Ascending aorta (tissue), 2 donors: ENCODE measurements at regions not wholly inside any gene's neighbourhood (a gene's known extent, or its start where the extent isn't known, plus 50 kb on each side); places are given as distances from the start of the nearest gene placed in this dataset.

Source experiments
- DNase-seq, 2 donors: peaks; one replicate each; pipeline ENCODE4 v3.0.0-alpha.2; 2019; ENCODE audit warnings: low spot score in 2 of 2
- H3K27ac ChIP-seq, 2 donors: fragments of 200-600 bp; sonication (generic); one replicate each; pipeline ENCODE4 v1.5.1; 2016 to 2017; ENCODE audit warnings: mild to moderate bottlenecking in 1 of 2
- H3K27me3 ChIP-seq: fragments of 200-600 bp; sonication (generic); one replicate; pipeline ENCODE4 v1.5.1; 2017
- H3K36me3 ChIP-seq, 2 donors: fragments of 200-600 bp; sonication (generic); one replicate each; pipeline ENCODE4 v1.5.1; 2016
- H3K4me1 ChIP-seq, 2 donors: fragments of 200-600 bp; sonication (generic); one replicate each; pipeline ENCODE4 v1.5.1; 2016 to 2017; ENCODE audit warnings: mild to moderate bottlenecking in 1 of 2
- H3K4me3 ChIP-seq, 2 donors: fragments of 200-600 bp; sonication (generic); one replicate each; pipeline ENCODE4 v1.5.1; 2016 to 2017; ENCODE audit warnings: mild to moderate bottlenecking in 1 of 2
- H3K9me3 ChIP-seq, 2 donors: fragments of 200-600 bp; sonication (generic); one replicate each; pipeline ENCODE4 v1.5.1; 2016
- intact Hi-C: fragments of 100-400 bp; cut with DNase I; formaldehyde crosslinking; loops from one replicate; pipeline ENCODE4 v1.15.1; 2023
- TF ChIP-seq, protein P1 (sequence below), 3 experiments: fragments of 200-600 bp in 2 of 3; fragments of 450-650 bp in 1 of 3; sonication (generic) in 2 of 3; IDR thresholded peaks; one replicate each; pipeline ENCODE4 v1.5.1; 2016 to 2019; ENCODE audit warnings: antibody characterized with exemption in 3 of 3, mild to moderate bottlenecking in 1 of 3, moderate library complexity in 1 of 3

DNA sequence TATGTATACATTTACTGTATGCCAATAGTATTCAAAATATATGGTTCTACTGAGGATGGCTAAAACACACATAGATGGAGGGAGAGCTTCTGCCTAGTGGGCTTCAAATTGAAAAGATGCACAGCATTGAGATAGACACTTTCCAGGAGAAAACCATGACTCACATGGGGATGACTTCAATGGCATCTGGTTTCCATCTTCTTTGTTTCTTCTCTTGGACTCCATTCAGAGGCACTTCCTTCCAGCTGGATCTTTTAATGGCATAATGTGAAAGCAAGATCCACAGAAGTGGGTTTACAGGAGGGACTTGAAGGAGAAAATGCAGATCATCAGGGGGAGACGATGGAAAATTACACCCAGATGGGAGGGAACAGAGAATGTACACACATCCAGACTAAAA is 84.9 kb downstream of the ZNF365 start:
- Histone ChIP-seq H3K4me1 (no peaks in the 10 kb centered on the region), H3K27ac (no peak overlapping the region), H3K27me3 (no peaks in the 10 kb centered on the region), H3K36me3 (no peaks in the 10 kb centered on the region), H3K4me3 (no peak overlapping the region), H3K9me3 (no peaks in the 10 kb centered on the region)
- DNase-seq, result no peak
- TF ChIP-seq, protein P1, sequence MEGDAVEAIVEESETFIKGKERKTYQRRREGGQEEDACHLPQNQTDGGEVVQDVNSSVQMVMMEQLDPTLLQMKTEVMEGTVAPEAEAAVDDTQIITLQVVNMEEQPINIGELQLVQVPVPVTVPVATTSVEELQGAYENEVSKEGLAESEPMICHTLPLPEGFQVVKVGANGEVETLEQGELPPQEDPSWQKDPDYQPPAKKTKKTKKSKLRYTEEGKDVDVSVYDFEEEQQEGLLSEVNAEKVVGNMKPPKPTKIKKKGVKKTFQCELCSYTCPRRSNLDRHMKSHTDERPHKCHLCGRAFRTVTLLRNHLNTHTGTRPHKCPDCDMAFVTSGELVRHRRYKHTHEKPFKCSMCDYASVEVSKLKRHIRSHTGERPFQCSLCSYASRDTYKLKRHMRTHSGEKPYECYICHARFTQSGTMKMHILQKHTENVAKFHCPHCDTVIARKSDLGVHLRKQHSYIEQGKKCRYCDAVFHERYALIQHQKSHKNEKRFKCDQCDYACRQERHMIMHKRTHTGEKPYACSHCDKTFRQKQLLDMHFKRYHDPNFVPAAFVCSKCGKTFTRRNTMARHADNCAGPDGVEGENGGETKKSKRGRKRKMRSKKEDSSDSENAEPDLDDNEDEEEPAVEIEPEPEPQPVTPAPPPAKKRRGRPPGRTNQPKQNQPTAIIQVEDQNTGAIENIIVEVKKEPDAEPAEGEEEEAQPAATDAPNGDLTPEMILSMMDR (IDR thresholded peaks at IDR 0.05), result no peak
- intact Hi-C loops, result no loop called here

DNA sequence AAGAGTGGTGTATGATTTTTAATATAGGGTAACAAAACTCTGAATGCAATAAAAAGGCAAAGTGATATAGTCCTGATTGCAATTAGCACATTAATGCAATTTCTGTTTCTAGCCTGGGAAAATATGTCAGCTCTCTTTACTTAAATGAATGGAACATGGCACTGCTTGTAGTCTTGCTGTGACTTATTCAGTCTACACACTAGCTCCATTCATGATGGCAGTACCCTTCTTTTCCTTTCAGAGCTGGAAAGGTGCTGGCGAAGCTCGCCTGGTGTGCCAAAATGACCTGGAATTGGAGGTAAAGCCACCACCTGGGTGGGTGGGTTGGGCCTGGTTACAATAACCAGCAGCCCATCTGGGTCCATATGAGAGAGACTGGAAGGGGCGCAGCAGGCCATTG is 85.3 kb downstream of the ZNF365 start:
- H3K36me3 ChIP-seq, result no peaks in the 10 kb centered on the region
- H3K4me3 ChIP-seq, result no peak overlapping the region
- no peak for DNase-seq
- intact Hi-C loops, result no loop called here
- H3K27ac ChIP-seq, result no peak overlapping the region
- no peaks in the 10 kb centered on the region for H3K27me3 ChIP-seq
- TF ChIP-seq, protein P1 (IDR thresholded peaks at IDR 0.05), result no peak
- no peaks in the 10 kb centered on the region for H3K4me1 ChIP-seq
- H3K9me3 ChIP-seq, result no peaks in the 10 kb centered on the region

DNA sequence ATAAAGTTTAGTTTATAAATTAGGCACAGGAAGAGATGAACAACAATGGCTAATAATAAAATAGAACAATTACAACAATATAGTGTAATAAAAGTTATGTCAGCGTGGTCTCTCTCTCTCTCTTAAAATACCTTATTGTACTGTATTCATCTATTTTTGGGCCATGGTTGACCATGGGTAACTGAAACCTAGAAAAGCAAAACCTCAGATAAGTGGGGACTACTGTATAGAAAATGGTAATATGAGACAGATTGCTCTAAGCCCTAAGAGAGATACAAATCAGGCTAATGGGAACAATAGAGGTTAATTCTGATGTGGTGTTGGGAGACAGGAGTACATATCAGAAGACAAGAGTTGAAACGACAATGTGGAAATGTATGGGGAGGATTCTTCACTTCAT is 86.2 kb downstream of the ZNF365 start:
- H3K4me3 ChIP-seq, result no peak overlapping the region
- no peaks in the 10 kb centered on the region for H3K4me1 ChIP-seq
- no peaks in the 10 kb centered on the region for H3K36me3 ChIP-seq
- no peak overlapping the region for H3K27ac ChIP-seq
- H3K9me3 ChIP-seq, result peaks cover 0 to 3% of the 10 kb centered on the region in 2 donors
- DNase-seq, result no peak
- TF ChIP-seq, protein P1 (IDR thresholded peaks at IDR 0.05), result no peak
- no peaks in the 10 kb centered on the region for H3K27me3 ChIP-seq
- intact Hi-C loops, result no loop called here

DNA sequence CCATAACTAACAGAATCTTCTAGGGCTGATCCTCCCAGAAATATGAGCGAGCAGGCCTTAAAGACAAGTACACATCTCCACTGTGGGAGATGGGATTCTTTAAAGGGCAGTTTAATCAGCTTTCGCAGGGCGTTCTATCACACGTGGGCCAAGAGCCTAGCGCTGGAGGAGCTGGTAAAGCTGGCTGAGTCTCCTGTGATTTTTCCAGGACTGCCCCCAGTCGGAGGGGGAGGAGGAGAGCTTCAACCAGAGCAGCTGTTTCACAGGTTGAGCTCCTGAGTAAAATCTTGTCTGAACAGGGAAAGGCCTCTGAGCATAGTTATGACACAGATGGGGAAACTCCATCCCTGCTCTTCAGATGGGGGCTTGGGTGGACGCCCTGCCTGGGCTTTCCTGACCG is 87.0 kb downstream of the ZNF365 start:
- Histone ChIP-seq H3K4me1 (no peaks in the 10 kb centered on the region), H3K4me3 (no peak overlapping the region), H3K9me3 (peaks cover 0 to 3% of the 10 kb centered on the region in 2 donors), H3K27me3 (no peaks in the 10 kb centered on the region), H3K27ac (no peak overlapping the region), H3K36me3 (no peaks in the 10 kb centered on the region)
- no peak for DNase-seq
- intact Hi-C loops, result no loop called here
- TF ChIP-seq, protein P1 (IDR thresholded peaks at IDR 0.05), result no peak

DNA sequence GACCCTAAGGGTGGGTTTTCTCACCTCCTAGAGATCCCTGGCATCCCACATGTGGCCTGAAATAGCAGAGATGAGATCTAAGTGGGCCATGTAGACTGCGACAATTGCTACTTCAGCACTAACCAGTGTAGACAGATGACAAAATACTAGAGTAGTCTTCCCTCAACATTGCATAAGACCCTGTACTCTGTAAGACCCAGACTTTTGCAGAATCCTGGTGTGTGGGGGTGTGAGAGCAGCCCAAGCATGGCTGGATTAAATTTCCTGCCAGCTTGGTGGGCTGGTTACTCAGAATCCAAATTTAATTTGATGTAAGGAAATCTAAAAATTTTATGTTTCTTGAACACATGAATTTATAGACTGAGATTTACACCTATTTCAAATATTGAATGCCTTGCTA is 88.3 kb downstream of the ZNF365 start:
- no peaks in the 10 kb centered on the region for H3K27me3 ChIP-seq
- no peak overlapping the region for H3K27ac ChIP-seq
- no peak for DNase-seq
- TF ChIP-seq, protein P1 (IDR thresholded peaks at IDR 0.05), result no peak
- H3K4me3 ChIP-seq, result no peak overlapping the region
- no peaks in the 10 kb centered on the region for H3K36me3 ChIP-seq
- peaks cover 0 to 3% of the 10 kb centered on the region in 2 donors for H3K9me3 ChIP-seq
- intact Hi-C loops, result no loop called here
- H3K4me1 ChIP-seq, result no peaks in the 10 kb centered on the region

DNA sequence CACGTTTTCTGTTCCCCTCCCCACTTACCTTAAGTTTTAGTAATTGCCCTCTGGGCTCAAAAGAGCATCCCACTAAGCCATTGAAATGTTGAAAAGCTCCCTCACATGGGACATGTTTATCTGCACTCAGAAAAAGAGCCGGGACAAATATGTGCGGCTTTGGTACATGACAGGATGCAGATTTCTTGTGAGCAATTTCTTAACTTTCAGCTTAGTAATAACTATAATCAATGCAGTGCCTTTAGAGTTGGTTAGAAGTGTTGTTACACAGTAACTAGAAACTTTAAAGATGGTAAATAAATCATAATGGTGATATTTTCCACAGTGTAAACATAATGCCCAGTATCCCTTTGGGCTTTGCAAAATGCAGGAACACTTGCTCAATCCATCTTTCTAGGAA is 89.2 kb downstream of the ZNF365 start:
- intact Hi-C loops, result no loop called here
- Histone ChIP-seq H3K4me1 (no peaks in the 10 kb centered on the region), H3K36me3 (no peaks in the 10 kb centered on the region), H3K27ac (no peak overlapping the region), H3K9me3 (peaks cover 0 to 3% of the 10 kb centered on the region in 2 donors), H3K27me3 (no peaks in the 10 kb centered on the region), H3K4me3 (no peak overlapping the region)
- TF ChIP-seq, protein P1 (IDR thresholded peaks at IDR 0.05), result no peak
- no peak for DNase-seq
